ENCODE measurements at regions not wholly inside any gene's neighbourhood (a gene's known extent, or its start where the extent isn't known, plus 50 kb on each side); places are given as distances from the start of the nearest gene placed in this dataset.

- no peak overlapping the region for H3K56ac ChIP-seq (replicated peaks; ENCODE audit: insufficient read length, low read depth, low read length)
- no peak overlapping the region for H3K4ac ChIP-seq (replicated peaks; ENCODE audit: insufficient read length, low read depth, low read length)
- 0 out of 2 replicates have a peak overlapping the region, but pooled peaks have one; percentile 9 for H3K18ac ChIP-seq (ENCODE audit: extremely low read depth, low read length)
- peaks cover 0 to 3% (median 0%) of the 10 kb centered on the region in 4 experiments; a peak in 2 of 8 replicates for H3K36me3 ChIP-seq (ENCODE audit: control insufficient read depth in 2 of 4, insufficient read depth in 4 of 4, low read length in 3 of 4)
- no peaks in the 10 kb centered on the region; a peak in 1 of 7 replicates for H3K27me3 ChIP-seq (replicated peaks in 1 of 4; ENCODE audit: control insufficient read depth in 3 of 4, extremely low read depth in 1 of 4, insufficient read depth in 3 of 4, low read length in 3 of 4)
- H2AFZ ChIP-seq (ENCODE audit: low read length) = no peak overlapping the region
- H3K79me1 ChIP-seq (ENCODE audit: low read depth, low read length) = no peaks in the 10 kb centered on the region
- no peak overlapping the region for H3K27ac ChIP-seq (ENCODE audit: low read depth, low read length)
- DNase-seq (ENCODE audit: low read depth in 1 of 2, low spot score in 2 of 2) (no peak), FAIRE-seq (no peak)
- no peaks in the 10 kb centered on the region for H3K79me2 ChIP-seq (ENCODE audit: control insufficient read depth in 1 of 2, insufficient read depth in 2 of 2, low read length in 2 of 2)
- 95% methylated on average over 3 of the region's 3 CpGs; no CpG with 5 or more reads in 1 of the 2 experiments for WGBS, 2 experiments (ENCODE audit: extremely low coverage in 1 of 2, insufficient coverage in 1 of 2, insufficient read length in 1 of 2, insufficient replicate concordance in 2 of 2, low coverage in 1 of 2, low lambda C conversion rate in 2 of 2, missing lambda C conversion rate in 1 of 2)
- no peak overlapping the region for H4K8ac ChIP-seq (ENCODE audit: extremely low read depth, insufficient read depth, low read length)
- no peak overlapping the region for H3K23ac ChIP-seq (ENCODE audit: insufficient read length)
- H2BK20ac ChIP-seq (ENCODE audit: low read length) = no peak overlapping the region
- H4K20me1 ChIP-seq (replicated peaks in 1 of 2; ENCODE audit: control insufficient read depth in 1 of 2, insufficient read depth in 2 of 2, low read length in 2 of 2) = peaks cover 0 to 10% of the 10 kb centered on the region in 2 experiments
- H2BK15ac ChIP-seq (ENCODE audit: low read length) = no peak overlapping the region
- H3K4me1 ChIP-seq (replicated peaks in 1 of 4; ENCODE audit: control insufficient read depth in 3 of 4, insufficient read depth in 4 of 4, low read length in 3 of 4) = peaks cover 0 to 6% (median 0%) of the 10 kb centered on the region in 4 experiments; a peak in 4 of 7 replicates
- H3K14ac ChIP-seq (ENCODE audit: insufficient read length) = no peak overlapping the region
- no peak overlapping the region for H2AK5ac ChIP-seq (ENCODE audit: low read depth, low read length)
- no peak overlapping the region for H2BK12ac ChIP-seq (ENCODE audit: low read depth, low read length)
- POLR2A ChIA-PET (ENCODE audit: partially characterized antibody) = no interaction called here
- H3K9me3 ChIP-seq (ENCODE audit: insufficient read depth in 2 of 2, low read depth in 1 of 2, low read length in 1 of 2) = 0 out of 4 replicates have a peak, but pooled peaks cover 0 to 3% of the 10 kb centered on the region in 2 experiments
- H3K4me2 ChIP-seq (ENCODE audit: insufficient read depth in 1 of 2, low read depth in 2 of 2, low read length in 2 of 2) = no peak overlapping the region
- no peak overlapping the region for H2BK5ac ChIP-seq (ENCODE audit: low read depth, low read length)
- CTCF ChIA-PET (ENCODE audit: partially characterized antibody) = interaction anchor here (1.2 kb wide), 1 partner anchor 14 kb away, joined by 4 read pairs; no protein-coding TSS in a partner anchor
- H3K9ac ChIP-seq (replicated peaks in 1 of 4; ENCODE audit: extremely low read depth in 1 of 4, low read depth in 3 of 4, low read length in 3 of 4) = no peak overlapping the region
- no peak overlapping the region for H4K5ac ChIP-seq (ENCODE audit: insufficient read length, low read depth, low read length)
- peaks cover 11% of the 10 kb centered on the region; the same call in 1 of the 2 replicates for H3K23me2 ChIP-seq (ENCODE audit: low read depth, low read length)
- no peak overlapping the region for H4K91ac ChIP-seq (replicated peaks; ENCODE audit: insufficient read length, low read length)
- H2BK120ac ChIP-seq (replicated peaks; ENCODE audit: low read depth, low read length) = no peak overlapping the region
- no peak overlapping the region for H3K4me3 ChIP-seq (ENCODE audit: extremely low read depth in 1 of 4, insufficient read depth in 2 of 4, low read depth in 3 of 4, low read length in 4 of 4)
- TF ChIP-seq YY1 (IDR thresholded peaks at IDR 0.05; ENCODE audit: low read depth, low read length) (no peak), NRF1 (IDR thresholded peaks at IDR 0.05; ENCODE audit: low read depth, low read length) (no peak), RBBP5 (IDR thresholded peaks at IDR 0.05; ENCODE audit: borderline replicate concordance, low read depth, low read length) (no peak), E2F6 (IDR thresholded peaks at IDR 0.05) (no peak), POU5F1 (IDR thresholded peaks at IDR 0.05; ENCODE audit: low read depth, low read length) (no peak)
These were observed 62.0 kb upstream of the CKS2 start for GRCh38 chr9:89249001-89249400.

Measured in H1 (cell line).